HG02798 (cell line): ENCODE measurements at regions not wholly inside any gene's neighbourhood (a gene's known extent, or its start where the extent isn't known, plus 50 kb on each side); places are given as distances from the start of the nearest gene placed in this dataset.
"Not testable (repeated sequence)": the region's sequence is repeated elsewhere in the genome, so short reads cannot be mapped to it uniquely, and the experiment has no call there.

ENCODE experiments used
- ATAC-seq: cut with Tn5 transposase; IDR thresholded peaks from one replicate; pipeline ENCODE4 v1.9.1; 2021; ENCODE audit warnings: mild to moderate bottlenecking; ENCODE audit not compliant: unreplicated experiment, poor library complexity

DNA sequence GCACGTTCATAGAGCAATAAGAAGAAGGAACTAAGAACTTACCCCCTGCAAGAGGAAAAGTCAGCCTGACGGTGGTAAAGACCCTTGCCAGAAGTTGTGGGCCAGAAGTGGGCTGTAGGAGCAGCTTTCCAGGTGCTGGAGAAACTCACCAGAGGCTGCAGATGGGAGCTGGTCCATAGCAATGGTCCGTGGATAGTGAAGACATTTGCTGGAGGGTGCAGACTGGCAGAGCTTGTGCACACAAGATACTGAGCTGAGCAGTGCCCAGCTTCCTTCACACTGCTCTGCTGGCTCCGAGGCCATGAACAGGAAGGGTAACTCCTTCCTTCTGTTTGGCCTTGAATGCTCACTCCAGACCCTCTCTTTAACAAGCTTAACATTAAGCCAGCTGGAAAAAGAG is 149.8 kb upstream of the BNIP2 start:
- no peak for ATAC-seq

DNA sequence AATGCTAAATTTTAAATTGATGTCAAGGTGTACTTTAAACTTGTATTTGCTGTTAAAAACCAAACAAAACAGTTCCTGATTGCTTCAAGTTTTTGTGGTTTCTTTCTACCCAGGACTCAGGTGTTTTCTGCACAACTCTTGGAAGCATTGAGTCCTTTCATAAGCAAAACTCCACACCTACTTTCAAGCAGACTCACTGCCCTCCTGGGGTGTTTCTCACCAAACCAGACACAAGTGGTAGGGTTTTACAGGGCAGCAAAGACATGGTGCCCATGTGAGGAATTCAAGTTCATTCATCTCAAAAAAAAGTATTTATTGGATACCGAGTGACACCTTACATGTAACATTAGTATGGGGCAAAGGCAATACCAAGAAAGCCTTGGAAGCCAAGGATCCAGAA is 146.7 kb upstream of the BNIP2 start:
- no peak for ATAC-seq

GRCh38 chr15:59834528-59834927 is 145.4 kb upstream of the BNIP2 start:
- no peak for ATAC-seq

- ATAC-seq, result no peak
These were observed 144.2 kb upstream of the BNIP2 start for GRCh38 chr15:59833366-59833765.

DNA sequence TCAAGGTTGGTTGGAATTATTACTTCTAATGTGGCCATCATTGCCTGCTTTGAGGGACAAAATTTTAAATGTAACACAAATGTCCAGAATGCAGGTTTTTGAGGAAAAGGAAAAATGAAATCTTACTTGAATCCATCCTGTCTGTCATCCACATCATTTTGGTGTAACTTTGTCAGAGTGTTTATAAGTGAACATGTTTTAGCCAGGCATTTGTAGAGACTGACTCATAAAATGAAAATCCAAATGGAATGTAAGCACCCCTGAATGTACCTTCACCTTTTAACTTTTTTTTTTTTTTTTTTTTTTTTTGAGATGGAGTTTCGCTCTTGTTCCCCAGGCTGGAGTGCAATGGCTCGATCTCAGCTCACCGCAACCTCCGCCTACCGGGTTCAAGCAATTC is 141.8 kb upstream of the BNIP2 start:
- no peak for ATAC-seq

GRCh38 chr15:59830098-59830497 is 141.0 kb upstream of the BNIP2 start:
- no peak for ATAC-seq

DNA sequence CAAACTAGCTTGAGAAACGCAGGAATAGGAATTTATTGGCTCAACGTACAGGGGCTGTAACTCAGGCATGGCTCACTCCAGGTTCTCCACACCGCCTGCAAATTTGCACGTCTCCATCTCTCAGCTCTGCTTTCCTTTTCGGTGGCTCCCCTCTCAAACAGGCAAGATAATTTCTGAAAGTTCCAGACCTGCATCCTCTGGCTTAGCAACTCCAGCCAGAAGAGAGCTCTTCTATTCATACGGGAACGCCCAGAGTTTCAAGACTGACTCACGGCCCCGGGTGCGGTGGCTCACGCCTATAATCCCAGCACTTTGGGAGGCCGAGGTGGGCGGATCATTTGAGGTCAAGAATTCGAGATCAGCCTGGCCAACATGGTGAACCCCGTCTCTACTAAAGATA is 139.7 kb upstream of the BNIP2 start:
- ATAC-seq, result no peak

GRCh38 chr15:59828263-59828662 is 139.1 kb upstream of the BNIP2 start:
- ATAC-seq, result no peak

- no peak for ATAC-seq
These were observed 136.8 kb upstream of the BNIP2 start for GRCh38 chr15:59825901-59826300.

- ATAC-seq, result no peak
These were observed 132.2 kb upstream of the BNIP2 start for GRCh38 chr15:59821286-59821685.

DNA sequence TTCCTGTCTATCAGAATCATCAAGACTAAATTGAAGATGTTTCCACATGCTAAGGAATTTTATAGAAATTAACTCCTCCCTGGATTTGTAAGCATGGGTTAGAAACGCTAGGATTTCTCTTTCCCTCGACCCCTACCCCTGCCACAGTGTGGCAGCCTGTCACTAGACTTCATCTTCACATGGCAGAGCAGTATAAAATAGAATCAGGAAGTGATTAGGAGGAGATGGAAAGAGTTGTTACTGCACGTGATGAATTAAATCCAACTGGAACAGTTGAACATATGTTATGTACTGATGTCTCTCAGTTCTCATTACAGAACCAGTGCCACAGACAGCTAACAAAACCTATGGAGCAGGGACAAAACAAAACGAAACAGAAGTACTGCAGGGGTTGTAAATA is 130.0 kb upstream of the BNIP2 start:
- no peak for ATAC-seq

DNA sequence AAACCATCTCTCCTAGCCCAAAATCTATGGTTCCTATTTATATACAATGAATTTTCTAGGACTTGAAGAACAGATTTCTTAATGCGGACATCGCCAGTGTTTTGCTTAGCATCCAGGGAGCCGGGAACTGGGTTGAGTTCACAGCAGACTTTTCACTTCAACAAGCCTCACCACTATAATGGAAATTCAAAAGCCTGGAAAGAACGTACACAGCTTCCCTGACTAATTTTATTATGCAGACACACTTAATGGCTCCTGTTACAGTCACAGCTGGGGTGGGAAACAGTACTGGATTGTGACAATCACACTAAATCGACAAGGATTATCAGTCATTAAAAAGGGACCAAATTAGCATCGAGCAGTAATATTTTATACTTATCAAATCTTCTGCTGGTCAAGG is 129.2 kb upstream of the BNIP2 start:
- no peak for ATAC-seq

- no peak for ATAC-seq
These were observed 128.7 kb upstream of the BNIP2 start for GRCh38 chr15:59817834-59818233.

DNA sequence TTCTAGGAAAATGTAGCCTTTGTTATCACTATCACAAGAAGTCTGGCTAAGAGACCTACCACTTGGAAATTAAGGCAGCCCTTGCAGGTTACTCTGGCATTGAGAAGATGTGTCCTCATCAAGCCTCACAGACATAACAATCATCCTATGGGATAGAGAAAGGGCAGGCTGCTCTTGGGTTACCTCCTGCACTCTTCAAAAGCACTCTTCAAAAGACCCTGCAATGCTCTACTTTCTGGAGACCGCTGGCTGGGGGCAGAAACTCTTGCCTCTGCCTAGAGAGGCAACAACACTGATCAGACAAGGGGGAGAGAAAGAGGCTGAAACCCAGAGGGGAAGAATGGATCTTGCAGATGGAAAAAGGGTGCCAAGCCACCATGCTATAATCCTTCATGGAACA is 127.9 kb upstream of the BNIP2 start:
- no peak for ATAC-seq

DNA sequence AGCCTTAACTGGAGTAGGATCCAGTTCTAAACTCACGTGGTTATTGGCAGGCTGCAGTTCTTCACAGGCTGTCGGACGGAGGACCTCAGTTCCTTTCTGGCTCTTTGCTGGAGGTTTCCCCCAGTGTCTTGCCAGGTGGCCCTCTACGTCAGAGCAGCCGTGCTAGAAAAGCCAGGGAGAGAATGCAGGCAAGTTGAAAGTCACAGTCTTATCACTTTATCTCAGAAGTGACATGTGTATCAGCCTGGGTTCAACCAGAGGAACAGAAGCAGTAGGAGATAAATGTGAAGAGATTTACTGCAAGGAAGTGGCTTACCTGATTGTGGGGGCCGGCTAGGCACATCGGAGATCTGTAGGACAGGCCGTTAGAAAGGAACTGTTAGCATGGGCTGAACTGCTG is 125.3 kb upstream of the BNIP2 start:
- no peak for ATAC-seq

DNA sequence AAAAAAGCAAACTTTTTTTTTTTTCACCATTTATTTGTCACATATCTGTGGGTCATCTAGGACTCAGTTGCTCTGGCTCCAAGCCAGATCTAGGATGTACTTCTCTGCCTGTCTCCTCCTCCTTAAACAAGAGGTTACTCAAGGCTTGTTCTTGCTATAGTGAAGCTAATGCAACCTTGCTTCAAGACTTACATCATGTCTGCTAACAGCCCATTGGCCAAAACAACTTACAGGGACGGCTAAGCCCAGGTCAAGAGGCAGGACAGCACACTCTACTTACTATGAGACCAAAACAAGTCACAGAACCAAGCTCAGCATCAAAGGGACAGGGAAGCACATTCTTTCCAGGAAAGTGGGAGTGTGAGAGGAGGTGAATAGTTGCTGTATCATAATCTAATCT is 123.8 kb upstream of the BNIP2 start:
- no peak for ATAC-seq

DNA sequence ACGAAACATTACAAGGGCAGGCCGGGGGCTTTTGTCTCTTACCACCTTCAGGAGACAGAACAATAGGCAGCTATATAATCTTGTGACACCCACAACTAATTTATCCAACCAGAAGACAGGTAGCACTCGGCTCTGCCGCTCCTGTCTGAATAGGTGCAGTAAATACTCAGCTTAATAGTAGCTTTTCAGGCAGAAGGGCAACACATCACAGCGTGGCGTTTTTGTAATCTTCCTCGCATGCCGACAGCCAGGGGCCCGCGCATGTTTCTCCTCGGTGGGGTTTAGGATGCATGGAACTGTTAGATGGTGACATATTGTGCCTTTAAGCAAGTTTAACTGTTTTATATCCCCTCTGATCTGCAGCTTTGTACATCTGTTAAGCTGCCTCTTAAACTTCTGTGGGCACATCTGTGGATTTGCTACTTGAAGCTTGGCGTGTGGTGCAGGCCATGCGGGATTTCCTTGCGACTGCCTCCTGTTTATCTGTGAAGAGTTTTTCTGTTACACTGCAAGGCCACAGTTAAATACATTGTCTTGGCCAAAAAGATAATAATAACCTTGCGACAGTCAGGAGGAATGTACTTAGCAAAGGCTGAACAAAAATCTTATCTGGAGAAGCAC is 123.2 kb upstream of the BNIP2 start:
- ATAC-seq, result no peak

DNA sequence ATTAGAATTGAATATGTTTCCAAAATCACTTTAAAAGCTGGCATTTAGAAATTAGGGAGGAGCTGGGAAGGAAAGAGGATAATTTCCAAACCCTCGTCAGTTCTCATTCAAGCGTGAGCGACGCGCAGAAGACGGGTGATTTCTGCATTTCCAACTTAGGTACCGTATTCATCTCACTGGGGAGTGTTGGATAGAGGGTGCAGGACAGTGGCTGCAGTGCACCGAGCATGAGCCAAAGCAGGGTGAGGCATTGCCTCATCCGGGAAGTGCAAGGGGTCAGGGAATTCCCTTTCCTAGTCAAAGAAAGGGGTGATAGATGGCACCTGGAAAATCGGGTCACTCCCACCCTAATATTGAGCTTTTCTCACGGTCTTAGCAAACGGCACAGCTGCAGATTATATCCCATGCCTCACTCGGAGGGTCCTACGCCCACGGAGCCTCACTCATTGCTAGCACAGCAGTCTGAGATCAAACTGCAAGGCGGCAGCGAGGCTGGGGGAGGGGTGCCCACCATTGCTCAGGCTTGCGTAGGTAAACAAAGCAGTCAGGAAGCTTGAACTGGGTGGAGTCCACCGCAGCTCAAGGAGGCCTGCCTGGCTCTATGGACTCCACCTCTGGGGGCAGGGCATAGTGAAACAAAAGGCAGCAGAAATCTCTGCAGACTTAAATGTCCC is 114.3 kb upstream of the BNIP2 start:
- ATAC-seq, result not testable (repeated sequence)

GRCh38 chr15:59801649-59802048 is 112.5 kb upstream of the BNIP2 start:
- ATAC-seq, result no peak

GRCh38 chr15:59798605-59798917 is 109.4 kb upstream of the BNIP2 start:
- no peak for ATAC-seq

GRCh38 chr15:59797756-59798604 is 108.9 kb upstream of the BNIP2 start:
- no peak for ATAC-seq
